ENCODE measurements at regions not wholly inside any gene's neighbourhood (a gene's known extent, or its start where the extent isn't known, plus 50 kb on each side); places are given as distances from the start of the nearest gene placed in this dataset.

DNA sequence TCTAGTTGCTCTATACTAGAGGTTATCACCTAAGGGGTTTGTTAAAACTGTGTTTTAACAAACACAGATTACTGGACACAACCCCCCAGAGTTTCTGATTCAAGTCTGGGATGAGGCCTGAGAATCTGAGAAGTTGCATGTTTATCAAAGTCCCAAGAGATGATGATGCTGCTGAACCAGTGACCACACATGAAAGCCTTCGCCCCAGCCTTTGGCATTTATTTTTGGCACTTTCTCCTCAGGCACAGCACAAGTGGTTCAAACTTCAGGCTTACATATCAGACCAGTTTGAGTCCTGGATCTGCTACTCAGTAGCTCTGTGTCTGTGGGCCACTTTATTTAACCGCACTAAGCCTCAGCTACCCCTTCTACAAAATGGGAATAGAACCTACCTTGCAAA, 407.2 kb upstream of the PIK3R1 start (continued):
- TF ChIP-seq, protein P1, sequence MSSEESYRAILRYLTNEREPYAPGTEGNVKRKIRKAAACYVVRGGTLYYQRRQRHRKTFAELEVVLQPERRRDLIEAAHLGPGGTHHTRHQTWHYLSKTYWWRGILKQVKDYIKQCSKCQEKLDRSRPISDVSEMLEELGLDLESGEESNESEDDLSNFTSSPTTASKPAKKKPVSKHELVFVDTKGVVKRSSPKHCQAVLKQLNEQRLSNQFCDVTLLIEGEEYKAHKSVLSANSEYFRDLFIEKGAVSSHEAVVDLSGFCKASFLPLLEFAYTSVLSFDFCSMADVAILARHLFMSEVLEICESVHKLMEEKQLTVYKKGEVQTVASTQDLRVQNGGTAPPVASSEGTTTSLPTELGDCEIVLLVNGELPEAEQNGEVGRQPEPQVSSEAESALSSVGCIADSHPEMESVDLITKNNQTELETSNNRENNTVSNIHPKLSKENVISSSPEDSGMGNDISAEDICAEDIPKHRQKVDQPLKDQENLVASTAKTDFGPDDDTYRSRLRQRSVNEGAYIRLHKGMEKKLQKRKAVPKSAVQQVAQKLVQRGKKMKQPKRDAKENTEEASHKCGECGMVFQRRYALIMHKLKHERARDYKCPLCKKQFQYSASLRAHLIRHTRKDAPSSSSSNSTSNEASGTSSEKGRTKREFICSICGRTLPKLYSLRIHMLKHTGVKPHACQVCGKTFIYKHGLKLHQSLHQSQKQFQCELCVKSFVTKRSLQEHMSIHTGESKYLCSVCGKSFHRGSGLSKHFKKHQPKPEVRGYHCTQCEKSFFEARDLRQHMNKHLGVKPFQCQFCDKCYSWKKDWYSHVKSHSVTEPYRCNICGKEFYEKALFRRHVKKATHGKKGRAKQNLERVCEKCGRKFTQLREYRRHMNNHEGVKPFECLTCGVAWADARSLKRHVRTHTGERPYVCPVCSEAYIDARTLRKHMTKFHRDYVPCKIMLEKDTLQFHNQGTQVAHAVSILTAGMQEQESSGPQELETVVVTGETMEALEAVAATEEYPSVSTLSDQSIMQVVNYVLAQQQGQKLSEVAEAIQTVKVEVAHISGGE (CRISPR knock-in tag; IDR thresholded peaks at IDR 0.05), result no peak
- TF ChIP-seq TARDBP (IDR thresholded peaks at IDR 0.05; ENCODE audit: borderline replicate concordance) (no peak), JUND (IDR thresholded peaks at IDR 0.05; ENCODE audit: low read depth, low read length) (no peak), ZNF207 (IDR thresholded peaks at IDR 0.05; ENCODE audit: borderline replicate concordance) (no peak), TCF12 (IDR thresholded peaks at IDR 0.05; ENCODE audit: low read depth, low read length) (0 out of 2 replicates have a peak, but pooled peaks have one; percentile 40), BMI1 (IDR thresholded peaks at IDR 0.05; ENCODE audit: borderline replicate concordance) (no peak), GATAD2B (conservative IDR thresholded peaks at IDR 0.05; ENCODE audit: low read depth) (no peak), RAD51 (IDR thresholded peaks at IDR 0.05) (no peak)
- TF ChIP-seq, protein P2, sequence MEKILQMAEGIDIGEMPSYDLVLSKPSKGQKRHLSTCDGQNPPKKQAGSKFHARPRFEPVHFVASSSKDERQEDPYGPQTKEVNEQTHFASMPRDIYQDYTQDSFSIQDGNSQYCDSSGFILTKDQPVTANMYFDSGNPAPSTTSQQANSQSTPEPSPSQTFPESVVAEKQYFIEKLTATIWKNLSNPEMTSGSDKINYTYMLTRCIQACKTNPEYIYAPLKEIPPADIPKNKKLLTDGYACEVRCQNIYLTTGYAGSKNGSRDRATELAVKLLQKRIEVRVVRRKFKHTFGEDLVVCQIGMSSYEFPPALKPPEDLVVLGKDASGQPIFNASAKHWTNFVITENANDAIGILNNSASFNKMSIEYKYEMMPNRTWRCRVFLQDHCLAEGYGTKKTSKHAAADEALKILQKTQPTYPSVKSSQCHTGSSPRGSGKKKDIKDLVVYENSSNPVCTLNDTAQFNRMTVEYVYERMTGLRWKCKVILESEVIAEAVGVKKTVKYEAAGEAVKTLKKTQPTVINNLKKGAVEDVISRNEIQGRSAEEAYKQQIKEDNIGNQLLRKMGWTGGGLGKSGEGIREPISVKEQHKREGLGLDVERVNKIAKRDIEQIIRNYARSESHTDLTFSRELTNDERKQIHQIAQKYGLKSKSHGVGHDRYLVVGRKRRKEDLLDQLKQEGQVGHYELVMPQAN (conservative IDR thresholded peaks at IDR 0.05), result no peak
